ENCODE measurements at regions not wholly inside any gene's neighbourhood (a gene's known extent, or its start where the extent isn't known, plus 50 kb on each side); places are given as distances from the start of the nearest gene placed in this dataset.
"Not testable (repeated sequence)": the region's sequence is repeated elsewhere in the genome, so short reads cannot be mapped to it uniquely, and the experiment has no call there.

- DNase-seq (no peak), ATAC-seq (no peak)
- Histone ChIP-seq H3K9me3 (ENCODE audit: control insufficient read depth, insufficient read depth, low read length) (peaks cover 9% of the 10 kb centered on the region), H3K27me3 (ENCODE audit: control insufficient read depth, insufficient read depth, low read length) (no peaks in the 10 kb centered on the region), H3K36me3 (ENCODE audit: control insufficient read depth, insufficient read depth, low read length) (no peaks in the 10 kb centered on the region), H3K27ac (ENCODE audit: low read length) (no peak overlapping the region), H3K4me3 (ENCODE audit: low read length) (no peak overlapping the region), H3K4me1 (ENCODE audit: control insufficient read depth, insufficient read depth, low read length) (no peaks in the 10 kb centered on the region)
- peaks cover 14% of the 10 kb centered on the region in 2 donors for H3K9me3 Mint-ChIP-seq
- WGBS (ENCODE audit: insufficient coverage), result 92% methylated on average over 2 of the region's 2 CpGs
- H3K27ac Mint-ChIP-seq, result no peak overlapping the region
- no peaks in the 10 kb centered on the region for H3K36me3 Mint-ChIP-seq
- TF ChIP-seq CTCF (IDR thresholded peaks at IDR 0.05), result no peak
- intact Hi-C loops (cut with micrococcal nuclease), result no loop called here
- no peak overlapping the region for H3K4me3 Mint-ChIP-seq
- no peaks in the 10 kb centered on the region for H3K4me1 Mint-ChIP-seq
- H3K27me3 Mint-ChIP-seq (ENCODE audit: low read depth in 2 of 2), result no peaks in the 10 kb centered on the region
Measured at GRCh38 chr14:84496677-84497076, 1033.3 kb upstream of the FLRT2 start.

GRCh38 chr14:84512823-84513222 lies 1017.1 kb upstream of the FLRT2 start:
- intact Hi-C loops (cut with micrococcal nuclease); H3K4me3 ChIP-seq (ENCODE audit: low read length); H3K9me3 ChIP-seq (ENCODE audit: control insufficient read depth, insufficient read depth, low read length); H3K4me1 Mint-ChIP-seq; H3K27me3 Mint-ChIP-seq (ENCODE audit: low read depth in 2 of 2); H3K27ac Mint-ChIP-seq; H3K27me3 ChIP-seq (ENCODE audit: control insufficient read depth, insufficient read depth, low read length); DNase-seq; ATAC-seq; H3K27ac ChIP-seq (ENCODE audit: low read length); H3K36me3 ChIP-seq (ENCODE audit: control insufficient read depth, insufficient read depth, low read length); H3K4me1 ChIP-seq (ENCODE audit: control insufficient read depth, insufficient read depth, low read length); H3K36me3 Mint-ChIP-seq; H3K4me3 Mint-ChIP-seq: not testable (repeated sequence)
- 94% methylated on average over 18 of the region's 18 CpGs for WGBS (ENCODE audit: insufficient coverage)
- peaks cover 14 to 25% of the 10 kb centered on the region in 2 donors for H3K9me3 Mint-ChIP-seq

DNA sequence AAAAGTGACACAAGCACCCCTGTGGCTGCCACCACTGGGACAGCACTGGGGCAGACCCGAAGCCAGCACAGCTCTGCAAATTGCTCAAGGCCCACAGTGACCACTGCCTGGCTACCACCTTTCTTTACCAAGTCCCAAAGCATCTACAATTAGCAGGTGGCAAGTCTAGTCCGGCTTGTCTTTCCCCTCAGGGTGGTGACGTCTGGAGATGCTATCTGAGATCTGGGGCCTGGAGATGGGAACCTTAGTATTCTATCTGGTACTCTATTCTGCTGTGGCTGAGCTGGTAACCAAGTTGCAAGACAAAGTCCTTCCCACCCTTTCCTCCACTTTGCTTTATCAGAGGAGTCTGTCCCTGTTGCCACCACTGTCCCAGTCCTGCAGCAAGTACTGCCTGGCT lies 1010.1 kb upstream of the FLRT2 start:
- ATAC-seq, result no peak
- no peaks in the 10 kb centered on the region for H3K27me3 ChIP-seq (ENCODE audit: control insufficient read depth, insufficient read depth, low read length)
- no peak overlapping the region for H3K27ac ChIP-seq (ENCODE audit: low read length)
- no peaks in the 10 kb centered on the region for H3K36me3 Mint-ChIP-seq
- H3K36me3 ChIP-seq (ENCODE audit: control insufficient read depth, insufficient read depth, low read length), result no peaks in the 10 kb centered on the region
- no peak for TF ChIP-seq CTCF (IDR thresholded peaks at IDR 0.05)
- H3K4me3 ChIP-seq (ENCODE audit: low read length), result no peak overlapping the region
- H3K4me1 ChIP-seq (ENCODE audit: control insufficient read depth, insufficient read depth, low read length), result no peaks in the 10 kb centered on the region
- intact Hi-C loops (cut with micrococcal nuclease), result no loop called here
- WGBS (ENCODE audit: insufficient coverage), result 81% methylated on average over 3 of the region's 3 CpGs
- peaks cover 6 to 18% of the 10 kb centered on the region in 2 donors for H3K9me3 Mint-ChIP-seq
- no peak overlapping the region for H3K4me3 Mint-ChIP-seq
- no peaks in the 10 kb centered on the region for H3K4me1 Mint-ChIP-seq
- H3K27me3 Mint-ChIP-seq (ENCODE audit: low read depth in 2 of 2), result no peaks in the 10 kb centered on the region
- peaks cover 14% of the 10 kb centered on the region for H3K9me3 ChIP-seq (ENCODE audit: control insufficient read depth, insufficient read depth, low read length)
- no peak for DNase-seq
- no peak overlapping the region for H3K27ac Mint-ChIP-seq

GRCh38 chr14:84520711-84521338 lies 1009.1 kb upstream of the FLRT2 start:
- H3K36me3 ChIP-seq (ENCODE audit: control insufficient read depth, insufficient read depth, low read length), result no peaks in the 10 kb centered on the region
- Mint-ChIP-seq H3K4me1 (no peaks in the 10 kb centered on the region), H3K4me3 (no peak overlapping the region), H3K36me3 (no peaks in the 10 kb centered on the region), H3K27me3 (ENCODE audit: low read depth in 2 of 2) (no peaks in the 10 kb centered on the region), H3K27ac (no peak overlapping the region), H3K9me3 (peaks cover 13 to 22% of the 10 kb centered on the region in 2 donors)
- peaks cover 16% of the 10 kb centered on the region for H3K9me3 ChIP-seq (ENCODE audit: control insufficient read depth, insufficient read depth, low read length)
- intact Hi-C loops (cut with micrococcal nuclease), result no loop called here
- no peak for TF ChIP-seq CTCF (IDR thresholded peaks at IDR 0.05)
- no peaks in the 10 kb centered on the region for H3K4me1 ChIP-seq (ENCODE audit: control insufficient read depth, insufficient read depth, low read length)
- 87% methylated on average over 1 of the region's 1 CpG for WGBS (ENCODE audit: insufficient coverage)
- no peak overlapping the region for H3K27ac ChIP-seq (ENCODE audit: low read length)
- ATAC-seq (no peak), DNase-seq (no peak)
- H3K4me3 ChIP-seq (ENCODE audit: low read length), result no peak overlapping the region
- H3K27me3 ChIP-seq (ENCODE audit: control insufficient read depth, insufficient read depth, low read length), result no peaks in the 10 kb centered on the region

Data from natural killer cell (primary cell).